AG09319 (cell line): ENCODE measurements at regions not wholly inside any gene's neighbourhood (a gene's known extent, or its start where the extent isn't known, plus 50 kb on each side); places are given as distances from the start of the nearest gene placed in this dataset.

ENCODE experiments used
- DNase-seq: peaks from one replicate; pipeline ENCODE4 v3.0.0-alpha.2; 2010; ENCODE audit warnings: low read depth; ENCODE audit errors: extremely low read depth
- TF ChIP-seq, protein P1 (sequence below): IDR thresholded peaks from 2 replicates; pipeline ENCODE4 v1.5.1; 2011; ENCODE audit warnings: low read depth, mild to moderate bottlenecking, inconsistent platforms, low read length, moderate library complexity

DNA sequence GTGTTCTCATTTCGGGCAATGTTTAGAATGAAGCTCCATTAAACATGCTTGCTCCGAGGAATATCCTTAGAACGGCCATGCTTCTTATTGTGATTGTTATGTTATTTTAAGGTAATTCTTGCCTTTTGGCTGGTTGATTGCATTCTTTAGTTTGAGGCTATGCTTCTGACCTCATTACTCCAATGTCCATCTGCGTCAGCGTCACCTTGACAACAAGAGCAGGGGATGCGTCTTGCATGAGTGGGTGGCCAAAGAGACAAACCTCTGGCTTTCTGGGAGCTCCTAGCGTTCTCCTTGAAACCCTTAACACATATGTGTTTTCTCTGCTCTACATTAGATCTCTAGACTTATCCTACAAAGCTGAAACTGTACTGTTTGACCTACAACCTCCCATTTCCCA, 184.3 kb downstream of the THBS2 start:
- TF ChIP-seq, protein P1, sequence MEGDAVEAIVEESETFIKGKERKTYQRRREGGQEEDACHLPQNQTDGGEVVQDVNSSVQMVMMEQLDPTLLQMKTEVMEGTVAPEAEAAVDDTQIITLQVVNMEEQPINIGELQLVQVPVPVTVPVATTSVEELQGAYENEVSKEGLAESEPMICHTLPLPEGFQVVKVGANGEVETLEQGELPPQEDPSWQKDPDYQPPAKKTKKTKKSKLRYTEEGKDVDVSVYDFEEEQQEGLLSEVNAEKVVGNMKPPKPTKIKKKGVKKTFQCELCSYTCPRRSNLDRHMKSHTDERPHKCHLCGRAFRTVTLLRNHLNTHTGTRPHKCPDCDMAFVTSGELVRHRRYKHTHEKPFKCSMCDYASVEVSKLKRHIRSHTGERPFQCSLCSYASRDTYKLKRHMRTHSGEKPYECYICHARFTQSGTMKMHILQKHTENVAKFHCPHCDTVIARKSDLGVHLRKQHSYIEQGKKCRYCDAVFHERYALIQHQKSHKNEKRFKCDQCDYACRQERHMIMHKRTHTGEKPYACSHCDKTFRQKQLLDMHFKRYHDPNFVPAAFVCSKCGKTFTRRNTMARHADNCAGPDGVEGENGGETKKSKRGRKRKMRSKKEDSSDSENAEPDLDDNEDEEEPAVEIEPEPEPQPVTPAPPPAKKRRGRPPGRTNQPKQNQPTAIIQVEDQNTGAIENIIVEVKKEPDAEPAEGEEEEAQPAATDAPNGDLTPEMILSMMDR = no peak
- DNase-seq = no peak

DNA sequence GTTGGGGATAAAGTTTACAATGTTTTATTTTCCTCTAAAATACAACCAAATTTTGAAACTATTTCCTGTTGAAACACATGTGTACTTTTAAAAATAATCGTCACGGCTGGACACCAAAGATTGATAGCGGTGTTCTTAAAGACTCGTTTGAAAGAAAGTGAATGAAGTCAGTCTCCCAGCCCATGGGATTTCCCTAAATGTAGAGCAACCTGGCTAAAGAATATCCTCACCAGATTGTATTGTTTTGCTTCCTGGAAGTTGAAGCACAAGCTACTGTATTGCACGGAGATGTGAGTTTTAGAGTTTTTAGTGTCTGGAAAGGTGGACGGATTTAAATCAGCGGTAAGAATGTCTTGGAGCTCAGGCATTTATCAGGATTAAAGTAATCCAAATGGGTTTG, 189.5 kb downstream of the THBS2 start:
- TF ChIP-seq, protein P1 = no peak
- no peak for DNase-seq

DNA sequence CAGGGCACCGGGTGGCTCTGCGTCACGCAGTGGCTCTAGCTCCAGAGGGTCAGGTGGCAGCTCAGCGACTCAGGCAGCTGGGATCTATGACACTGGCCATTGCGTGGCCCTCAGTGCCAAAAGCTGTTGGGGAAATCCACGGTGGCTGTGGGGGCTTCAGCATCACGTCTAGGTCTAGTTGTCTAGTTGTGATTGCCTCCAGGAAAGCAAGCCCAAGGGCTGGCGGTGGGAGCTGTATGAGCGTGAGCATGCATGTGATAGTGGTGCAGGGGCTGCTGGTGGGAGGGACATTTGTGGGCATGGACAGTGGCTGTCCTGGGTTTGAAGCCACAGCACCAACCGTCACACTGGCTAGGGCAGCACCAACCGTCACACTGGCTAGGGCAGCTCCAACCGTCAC, 191.4 kb downstream of the THBS2 start:
- TF ChIP-seq, protein P1 = no peak

DNA sequence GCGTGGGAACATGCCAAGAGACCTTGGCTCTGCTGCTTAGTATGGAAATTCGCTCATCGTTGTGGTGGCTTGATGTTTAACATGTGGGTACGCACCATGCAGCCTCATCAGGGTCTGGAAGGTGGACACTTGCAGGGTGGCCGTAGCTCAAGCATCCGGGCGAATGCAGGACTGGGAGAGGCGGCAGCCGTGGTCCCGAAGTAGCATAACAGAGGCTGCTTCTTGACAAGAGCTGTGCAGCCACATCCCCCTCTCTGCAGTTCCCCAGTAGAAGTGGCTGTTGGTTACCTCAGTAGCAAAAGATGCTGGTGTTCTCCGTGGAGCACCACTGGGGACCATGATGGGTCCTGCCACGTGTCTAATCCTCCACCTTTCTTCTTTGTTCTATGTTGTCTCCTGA, 195.0 kb downstream of the THBS2 start:
- TF ChIP-seq, protein P1 = no peak
- no peak for DNase-seq

More for the DNA sequence above, 191.4 kb downstream of the THBS2 start:
- no peak for DNase-seq

DNA sequence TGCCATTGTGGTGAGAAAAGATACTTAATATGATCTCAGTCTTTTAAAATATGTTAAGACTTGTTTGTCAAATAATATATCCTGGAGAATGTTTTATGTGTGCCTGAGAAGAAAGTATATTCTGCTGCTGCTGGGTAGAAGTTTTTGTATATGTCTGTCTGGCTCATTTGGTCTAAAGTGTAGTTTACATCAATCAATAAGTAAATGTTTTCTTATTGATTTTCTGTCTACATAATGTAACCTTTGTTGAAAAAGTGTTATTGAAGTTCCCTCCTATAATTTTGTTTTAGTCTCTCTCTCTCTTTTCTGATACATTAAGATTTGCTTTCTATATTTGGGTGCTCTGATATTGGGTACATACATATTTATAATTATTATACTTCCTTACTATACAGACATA, 201.2 kb downstream of the THBS2 start:
- no peak for DNase-seq
- TF ChIP-seq, protein P1 = no peak

DNA sequence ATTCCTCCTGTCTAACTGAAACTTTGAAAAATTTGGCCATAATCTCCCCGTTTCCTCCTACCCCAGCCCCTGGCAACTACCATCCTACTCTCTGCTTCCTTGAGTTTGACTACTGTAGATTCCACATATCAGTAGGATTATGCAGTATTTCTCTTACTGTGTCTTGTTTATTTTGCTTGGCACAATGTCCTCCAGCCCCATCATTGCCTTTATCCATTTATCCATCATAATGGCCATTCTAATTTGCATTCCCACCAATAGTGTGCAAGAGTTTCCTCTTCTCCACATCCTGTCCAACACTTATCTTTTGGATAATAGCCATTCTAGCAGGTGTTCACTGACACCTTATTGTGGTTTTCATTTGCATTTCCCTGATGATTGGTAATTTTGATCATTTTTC, 202.3 kb downstream of the THBS2 start:
- DNase-seq = no peak

DNA sequence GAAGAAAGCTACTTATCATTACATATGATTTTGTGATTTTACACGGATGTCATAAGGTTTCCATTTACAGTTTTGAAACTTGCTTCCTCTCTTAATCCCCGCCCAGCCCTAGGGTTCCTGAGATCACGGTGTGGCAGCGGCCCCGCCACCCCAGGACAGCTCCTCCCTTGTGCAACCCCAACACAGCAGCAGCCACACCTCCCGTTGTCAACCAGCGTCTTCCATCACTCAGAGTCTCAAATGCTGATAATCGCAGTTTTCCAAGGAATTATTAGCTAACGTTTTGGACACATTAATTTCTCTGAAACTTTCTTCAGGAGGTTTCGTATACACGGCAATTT, 204.8 kb downstream of the THBS2 start:
- DNase-seq = no peak
- TF ChIP-seq, protein P1 = no peak

More for the DNA sequence above, 202.3 kb downstream of the THBS2 start:
- TF ChIP-seq, protein P1 = no peak
